Stimulated activated CD8-positive, alpha-beta memory T cell treated with anti-CD3 and anti-CD28 coated beads, Interleukin-12 subunit alpha, Interleukin-12 subunit beta, amount 100 ng/mL, for 24 hours (primary cell): ENCODE measurements at regions not wholly inside any gene's neighbourhood (a gene's known extent, or its start where the extent isn't known, plus 50 kb on each side); places are given as distances from the start of the nearest gene placed in this dataset.
"Not testable (repeated sequence)": the region's sequence is repeated elsewhere in the genome, so short reads cannot be mapped to it uniquely, and the experiment has no call there.

Source experiments
- DNase-seq: peaks from one replicate; pipeline ENCODE4 v3.0.0-alpha.2; 2020; ENCODE audit errors: extremely low read depth

DNA sequence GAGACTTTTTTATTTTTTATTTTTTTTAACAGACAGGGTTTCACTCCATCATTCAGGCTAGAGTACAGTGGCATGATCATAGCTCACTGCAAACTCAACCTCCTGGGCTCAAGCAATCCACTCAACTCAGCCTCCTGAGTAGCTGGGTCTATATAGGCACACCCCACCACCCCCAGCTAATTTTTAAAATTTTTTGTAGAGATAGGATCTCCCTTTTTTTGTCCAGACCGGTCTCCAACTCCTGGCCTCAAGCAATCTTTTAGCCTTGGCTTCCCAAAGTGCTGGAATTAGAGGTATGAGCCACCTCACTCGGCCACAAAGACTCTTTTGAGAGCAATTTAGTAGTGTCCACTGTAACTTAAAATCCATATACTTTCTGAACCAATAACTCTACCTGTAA lies 103.3 kb upstream of the DST start:
- no peak for DNase-seq

DNA sequence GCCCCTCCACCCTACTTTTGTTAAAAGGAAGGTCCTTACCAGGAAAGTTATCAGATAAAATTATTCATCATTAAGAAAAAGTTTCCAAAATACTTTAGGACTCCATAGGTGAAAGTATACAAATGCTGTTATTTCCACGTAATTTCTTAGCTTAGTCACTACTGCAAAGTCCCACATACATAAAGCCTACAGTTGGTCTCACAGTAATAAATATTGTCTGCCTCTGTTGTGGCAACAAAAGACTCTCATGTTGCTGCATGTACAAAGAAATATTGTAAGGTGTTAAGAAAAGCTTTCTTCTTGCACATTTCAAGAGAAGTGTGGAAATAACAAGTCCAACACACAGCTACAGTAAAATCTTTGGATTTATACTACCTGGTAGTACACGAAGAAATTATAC lies 102.4 kb upstream of the DST start:
- DNase-seq = no peak

DNA sequence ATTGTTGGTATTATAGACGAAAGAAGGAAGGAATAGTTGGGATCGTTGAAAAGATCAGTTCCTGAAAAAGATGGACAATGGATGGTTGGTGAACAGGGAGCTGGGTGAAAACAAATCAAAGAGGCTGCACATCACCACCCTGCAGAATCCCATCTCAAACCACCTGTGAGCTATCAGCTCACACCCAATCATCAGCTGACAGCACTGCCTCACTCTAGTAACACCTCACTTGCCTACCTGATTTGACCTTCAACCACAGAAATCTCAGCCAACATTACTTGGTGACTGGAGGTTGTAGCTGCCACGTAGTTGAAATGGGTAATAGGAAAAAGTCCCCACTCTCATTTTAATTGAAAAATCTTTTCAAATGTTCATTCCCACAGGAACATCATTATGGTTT lies 101.8 kb upstream of the DST start:
- DNase-seq = no peak

DNA sequence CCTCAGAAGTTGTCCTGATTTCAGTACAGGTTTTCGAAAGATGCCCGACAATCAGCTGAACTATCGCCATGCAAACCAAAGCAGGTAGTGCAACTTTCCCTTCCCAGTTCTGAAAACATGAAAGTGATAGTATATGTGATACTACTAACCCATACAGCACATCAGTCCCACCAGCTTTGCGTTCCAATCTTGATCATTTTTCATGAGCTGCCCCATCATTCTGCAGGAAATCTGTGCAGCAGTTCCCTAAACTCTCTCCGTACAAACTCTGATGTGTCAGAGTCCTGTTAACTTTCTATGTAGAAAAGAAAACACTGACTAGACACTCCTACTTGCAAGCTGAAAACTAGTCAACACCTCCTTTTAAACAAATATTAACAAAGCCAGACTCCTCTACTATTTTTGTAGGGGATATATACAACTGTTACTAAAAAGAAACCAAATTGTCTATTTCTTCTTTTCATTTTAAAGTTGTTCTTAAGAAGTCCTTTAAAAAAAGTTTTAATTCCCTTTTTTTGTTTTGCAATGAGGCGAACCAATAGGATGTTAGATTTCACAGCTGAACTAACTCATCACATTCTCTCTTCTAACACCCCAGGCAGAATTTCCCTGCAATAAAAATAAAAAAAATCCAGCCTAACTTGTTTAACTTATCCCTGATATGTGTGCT lies 99.6 kb upstream of the DST start:
- no peak for DNase-seq

DNA sequence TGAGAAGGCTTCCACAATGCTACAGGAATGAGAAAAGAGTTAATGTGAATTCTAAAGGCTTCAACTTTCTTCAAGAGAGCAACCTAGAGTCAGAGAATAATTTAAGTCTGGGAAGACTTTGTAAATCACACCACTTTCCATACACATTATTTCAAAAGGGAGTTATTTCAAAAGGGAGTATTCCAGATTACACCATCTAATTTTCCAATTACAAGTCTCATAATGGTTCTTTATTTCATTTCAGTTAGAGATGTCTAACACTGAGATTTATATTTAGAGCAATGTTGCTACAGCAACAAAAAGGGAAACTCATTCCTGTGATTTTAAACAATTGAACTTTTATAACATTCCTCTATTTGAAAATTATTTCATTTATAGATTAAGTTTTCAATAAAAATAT lies 98.8 kb upstream of the DST start:
- DNase-seq = no peak

DNA sequence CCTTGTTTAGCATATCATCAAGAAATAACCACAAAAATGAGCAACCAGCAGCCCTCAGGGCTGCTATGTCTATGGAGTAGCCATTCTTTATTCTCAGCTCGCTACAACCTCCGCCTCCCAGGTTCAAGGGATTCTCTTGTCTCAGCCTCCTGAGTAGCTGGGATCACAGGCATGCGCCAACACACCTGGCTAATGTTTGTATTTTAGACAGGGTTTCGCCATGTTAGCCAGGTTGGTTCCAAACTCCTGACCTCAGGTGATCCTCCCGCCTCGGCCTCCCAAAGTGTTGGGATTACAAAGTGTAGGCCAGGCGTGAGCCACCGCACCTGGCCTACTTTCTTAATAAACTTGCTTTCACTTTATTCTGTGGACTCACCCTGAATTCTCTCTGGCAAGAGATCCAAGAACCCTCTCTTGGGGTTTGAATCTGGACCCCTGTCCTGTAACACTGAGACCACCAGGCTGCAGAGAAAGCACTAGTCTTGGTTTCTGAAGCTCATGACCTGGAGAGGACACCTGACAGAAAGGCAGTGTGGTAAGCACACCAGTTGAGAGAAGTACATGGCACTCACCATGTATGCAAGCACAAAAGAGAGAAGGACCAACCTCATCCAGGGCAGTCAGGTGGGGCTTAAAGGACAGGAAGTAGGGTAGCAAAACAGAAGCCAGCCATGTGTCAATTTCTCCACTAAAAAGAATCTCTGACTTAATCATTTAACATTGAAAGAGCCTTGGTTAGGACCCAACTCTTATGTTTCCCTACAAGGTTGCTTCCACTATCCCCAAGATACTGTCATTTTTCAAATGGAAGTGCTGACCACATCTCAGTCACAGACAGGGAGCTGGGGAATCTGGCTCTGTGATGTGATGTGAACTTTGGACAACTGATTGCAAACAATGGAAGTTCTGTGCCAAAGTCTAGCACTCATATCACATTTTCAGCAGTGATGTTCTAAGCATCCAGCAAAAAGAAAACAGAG lies 97.4 kb upstream of the DST start:
- no peak for DNase-seq

DNA sequence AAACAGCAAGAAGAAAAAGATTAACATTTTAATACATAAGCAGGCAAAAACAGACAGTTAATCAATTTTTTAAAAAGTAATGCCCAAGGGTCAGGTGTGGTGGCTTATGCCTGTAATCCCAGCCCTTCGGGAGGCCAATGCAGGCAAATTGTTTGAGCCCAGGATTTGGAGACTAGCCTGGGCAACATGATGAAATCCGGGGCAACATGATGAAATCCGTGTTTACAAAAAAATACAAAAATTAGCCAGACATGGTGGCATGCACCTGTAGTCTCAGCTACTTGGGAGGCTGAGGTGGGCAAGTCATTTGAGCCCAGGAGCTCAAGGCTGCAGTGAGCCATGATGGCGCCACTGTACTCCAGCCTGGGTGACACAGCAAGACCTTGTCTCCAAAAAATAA lies 94.1 kb upstream of the DST start:
- no peak for DNase-seq

DNA sequence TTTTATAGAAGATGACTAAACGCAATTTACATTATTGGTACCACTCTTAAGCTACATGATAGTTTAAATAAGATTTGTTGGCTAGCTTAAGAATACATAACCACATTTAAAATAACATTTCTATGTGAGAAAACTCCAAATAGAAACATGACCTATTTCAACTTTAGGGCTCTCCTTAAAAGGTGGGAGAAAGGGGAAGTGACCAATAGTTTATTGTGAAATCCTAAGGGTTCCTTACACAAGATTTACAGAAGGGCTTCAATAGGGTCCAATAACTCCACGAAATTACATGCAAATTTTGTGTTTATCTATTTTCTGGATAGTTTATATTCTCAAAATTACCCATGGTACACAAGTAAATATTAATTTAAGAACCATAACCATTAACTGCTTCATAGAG lies 91.6 kb upstream of the DST start:
- no peak for DNase-seq

DNA sequence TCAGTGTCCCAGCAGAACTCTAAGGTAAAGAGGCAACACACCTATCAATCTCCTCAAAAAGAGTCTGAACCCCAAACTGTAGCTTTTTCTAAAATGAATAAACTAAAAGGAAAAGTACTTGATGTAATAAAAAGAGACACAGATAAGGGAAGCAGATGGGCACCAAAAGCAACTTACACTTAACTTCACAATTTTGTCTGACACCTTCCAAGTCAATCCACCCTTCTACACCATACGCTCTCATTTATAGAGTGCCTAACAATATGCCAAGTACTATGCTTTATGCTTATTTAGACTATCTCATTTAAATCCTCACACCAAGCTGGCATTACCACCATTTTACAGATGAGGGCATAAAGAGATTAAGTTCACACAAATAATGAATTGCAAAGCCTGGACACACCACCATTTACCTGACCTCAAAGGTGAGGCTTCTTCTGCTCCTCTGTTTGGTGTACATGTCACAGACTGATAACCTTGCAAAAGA lies 90.6 kb upstream of the DST start:
- no peak for DNase-seq

DNA sequence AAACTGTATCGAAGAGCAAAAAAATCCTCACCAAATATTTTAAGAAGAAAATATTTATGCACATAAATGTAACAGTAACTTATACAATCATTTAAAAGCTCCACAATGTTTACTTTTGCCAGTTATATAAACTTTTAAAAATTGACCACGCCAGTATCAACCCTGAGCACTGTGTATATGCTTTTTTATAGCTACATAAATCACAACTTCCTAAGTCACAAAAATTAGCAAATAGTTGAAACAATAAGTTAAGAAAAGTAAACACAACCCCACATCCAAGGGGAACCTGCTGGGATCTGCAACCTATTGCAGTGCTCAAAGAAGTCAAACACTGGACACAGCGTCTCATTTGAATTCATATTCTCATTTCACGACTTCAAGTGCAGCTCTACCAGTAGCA lies 89.8 kb upstream of the DST start:
- DNase-seq = no peak

DNA sequence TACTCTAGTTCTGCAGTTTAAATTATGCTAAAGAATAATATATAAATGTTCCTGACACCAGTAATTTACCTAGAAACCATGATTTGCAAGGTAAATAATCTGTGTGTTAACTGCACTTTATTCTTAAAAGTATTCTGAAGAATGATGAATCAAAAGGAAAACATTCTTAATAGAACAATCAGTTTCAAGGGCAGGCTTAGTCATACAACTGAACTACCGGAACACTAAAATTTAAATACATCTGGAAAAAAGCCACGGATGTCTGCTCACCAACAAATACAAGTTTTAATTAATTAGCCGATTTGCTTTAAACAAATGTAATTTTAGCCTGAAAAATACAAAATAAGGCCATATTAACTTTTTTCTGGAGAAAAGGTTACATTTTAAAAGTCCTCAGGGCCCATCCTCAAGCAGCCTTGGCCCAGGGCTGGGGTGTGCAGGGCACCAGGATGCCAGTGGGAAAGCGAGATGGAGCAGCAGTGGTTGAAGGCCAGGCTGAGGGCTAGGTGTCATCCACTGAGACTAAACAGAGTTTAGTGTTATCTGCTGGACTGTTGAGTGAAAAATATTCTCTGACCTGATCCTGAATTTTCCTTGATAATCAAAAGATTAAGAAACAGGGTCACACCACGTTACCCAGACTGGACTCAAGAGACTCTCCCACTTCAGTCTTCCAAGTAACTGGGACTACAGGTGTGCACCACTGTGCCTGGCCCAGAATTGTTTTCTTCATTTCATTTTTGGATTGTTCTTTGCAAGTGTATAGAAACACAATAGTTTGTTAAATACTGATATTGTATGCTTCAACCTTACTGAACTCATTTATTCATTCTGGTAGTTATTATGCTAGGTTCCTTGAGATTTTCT lies 88.2 kb upstream of the DST start:
- no peak for DNase-seq

DNA sequence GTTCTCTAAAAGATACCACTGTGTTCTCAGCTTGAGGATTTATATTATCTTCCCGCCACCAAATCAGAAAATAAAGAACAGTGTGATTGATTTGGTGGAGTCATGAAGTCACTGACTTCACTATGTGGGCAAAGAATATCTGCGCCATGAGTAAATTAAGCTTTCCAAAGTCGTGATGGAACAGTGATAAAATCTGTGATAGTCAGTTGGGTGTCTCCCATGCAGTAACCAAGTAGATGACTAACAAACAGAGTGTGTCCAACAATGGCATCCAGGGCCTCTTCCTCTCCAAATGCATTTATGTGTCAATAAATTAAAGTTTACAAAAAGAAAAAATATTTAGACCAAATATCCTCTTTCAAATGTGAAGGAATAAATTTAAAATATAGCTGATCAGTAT lies 87.0 kb upstream of the DST start:
- DNase-seq = no peak

DNA sequence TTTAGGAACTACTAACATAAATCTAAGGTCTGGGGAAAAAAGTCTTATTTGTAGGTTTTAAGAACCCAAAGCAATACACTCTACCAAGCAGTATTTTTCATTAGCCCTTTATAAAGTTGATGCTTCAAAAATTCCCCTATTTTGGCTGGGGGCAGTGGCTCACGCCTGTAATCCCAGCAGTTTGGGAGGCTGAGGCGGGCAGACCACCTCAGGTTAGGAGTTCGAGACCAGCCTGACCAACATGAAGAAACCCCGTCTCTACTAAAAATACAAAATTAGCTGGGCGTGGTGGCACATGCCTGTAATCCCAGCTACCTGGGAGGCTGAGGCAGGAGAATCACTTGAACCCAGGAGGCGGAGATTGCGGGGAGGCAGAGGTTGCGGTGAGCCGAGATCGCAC lies 86.5 kb upstream of the DST start:
- not testable (repeated sequence) for DNase-seq

DNA sequence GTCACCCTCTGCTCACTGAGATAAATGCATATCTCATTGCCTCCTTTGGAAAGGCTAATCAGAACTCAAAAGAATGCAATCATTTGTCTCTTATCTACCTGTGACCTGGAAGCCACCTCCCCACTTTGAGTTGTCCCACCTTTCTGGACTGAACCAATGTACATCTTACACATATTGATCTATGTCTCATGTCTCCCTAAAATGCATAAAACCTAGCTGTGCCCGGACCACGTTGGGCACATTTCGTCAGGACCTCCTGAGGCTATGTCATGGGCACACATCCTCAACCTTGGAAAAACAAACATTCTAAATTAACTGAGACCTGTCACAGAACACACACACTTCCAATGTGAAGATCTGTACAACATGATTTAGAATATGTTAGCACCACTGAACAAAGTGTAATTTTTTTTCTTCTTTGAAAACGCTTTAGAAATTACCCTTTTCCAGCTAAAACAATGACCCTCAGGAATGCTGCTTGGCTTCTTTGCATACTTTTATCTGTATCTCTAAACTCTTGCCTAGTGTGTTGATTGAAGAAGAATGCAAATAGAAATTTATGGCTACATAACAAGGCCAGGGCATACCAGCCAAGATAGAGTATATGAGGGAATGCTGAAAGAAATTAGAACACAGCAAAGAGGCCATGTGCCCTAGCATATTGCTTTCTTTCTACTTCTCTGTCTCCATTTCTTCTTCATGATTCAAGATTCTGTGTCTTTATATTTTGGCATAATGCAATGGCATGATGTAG lies 84.6 kb upstream of the DST start:
- DNase-seq = no peak

DNA sequence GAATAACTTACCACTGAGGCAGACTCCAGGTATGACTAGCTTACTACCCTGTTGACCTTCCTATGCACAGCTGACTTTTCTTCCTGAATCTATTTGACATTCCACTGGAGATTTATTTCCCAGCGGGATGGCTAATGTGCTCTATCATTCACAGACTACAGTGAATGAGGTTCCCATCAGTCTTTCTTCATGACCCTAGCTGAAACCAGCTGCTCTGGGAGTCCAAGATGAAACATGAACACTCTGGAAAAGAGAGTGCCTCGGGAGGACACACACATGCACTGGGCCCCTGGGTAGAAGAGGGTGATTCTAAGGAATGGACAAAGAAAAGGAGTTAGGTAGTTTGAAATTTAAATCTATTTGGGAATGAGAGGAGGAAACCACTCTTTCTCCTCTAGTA lies 82.6 kb upstream of the DST start:
- DNase-seq = no peak

DNA sequence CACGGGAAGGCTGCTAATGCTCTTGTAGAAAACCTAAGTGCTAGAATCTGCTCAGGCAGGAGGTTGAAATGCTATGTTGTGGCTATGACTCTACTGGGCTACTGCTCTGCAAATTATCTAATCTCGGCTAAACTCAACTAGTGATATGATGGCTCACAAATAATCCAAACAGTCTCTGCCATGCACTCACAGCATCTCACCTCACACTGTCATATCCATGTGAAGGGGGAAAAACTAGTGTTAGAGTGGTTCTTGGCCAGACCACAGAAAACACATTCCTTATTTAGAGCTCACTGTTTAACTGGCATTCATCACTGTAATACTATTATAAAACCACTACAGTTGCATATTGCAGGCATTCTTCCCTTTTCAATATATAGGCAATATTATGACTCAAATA lies 81.8 kb upstream of the DST start:
- DNase-seq = no peak

DNA sequence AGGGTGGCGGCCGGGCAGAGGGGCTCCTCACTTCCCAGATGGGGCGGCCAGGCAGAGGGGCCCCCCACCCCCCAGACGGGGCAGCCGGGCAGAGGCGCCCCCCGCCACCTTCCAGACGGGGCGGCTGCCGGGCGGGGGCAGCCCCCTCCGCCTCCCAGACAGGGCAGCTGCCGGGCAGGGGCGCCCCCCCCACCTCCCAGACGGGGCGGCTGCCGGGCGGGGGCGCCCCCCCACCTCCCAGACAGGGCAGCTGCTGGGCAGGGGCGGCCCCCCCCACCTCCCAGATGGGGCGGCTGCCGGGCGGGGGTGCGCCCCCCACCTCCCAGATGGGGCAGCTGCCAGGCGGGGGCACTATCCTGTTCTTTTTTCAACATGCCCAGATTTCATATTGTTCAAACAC lies 78.2 kb upstream of the DST start:
- DNase-seq = no peak

DNA sequence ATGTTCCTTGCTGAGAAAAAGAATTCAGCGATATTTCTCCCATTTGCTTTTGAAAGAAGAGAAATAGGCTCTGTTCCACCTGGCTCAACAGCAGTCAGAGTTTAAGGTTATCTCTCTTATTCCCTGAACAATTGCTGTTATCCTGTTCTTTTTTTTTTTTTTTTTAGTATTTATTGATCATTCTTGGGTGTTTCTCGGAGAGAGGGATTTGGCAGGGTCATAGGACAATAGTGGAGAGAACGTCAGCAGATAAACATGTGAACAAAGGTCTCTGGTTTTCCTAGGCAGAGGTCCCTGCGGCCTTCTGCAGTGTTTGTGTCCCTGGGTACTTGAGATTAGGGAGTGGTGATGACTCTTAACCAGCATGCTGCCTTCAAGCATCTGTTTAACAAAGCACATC lies 77.5 kb upstream of the DST start:
- not testable (repeated sequence) for DNase-seq

DNA sequence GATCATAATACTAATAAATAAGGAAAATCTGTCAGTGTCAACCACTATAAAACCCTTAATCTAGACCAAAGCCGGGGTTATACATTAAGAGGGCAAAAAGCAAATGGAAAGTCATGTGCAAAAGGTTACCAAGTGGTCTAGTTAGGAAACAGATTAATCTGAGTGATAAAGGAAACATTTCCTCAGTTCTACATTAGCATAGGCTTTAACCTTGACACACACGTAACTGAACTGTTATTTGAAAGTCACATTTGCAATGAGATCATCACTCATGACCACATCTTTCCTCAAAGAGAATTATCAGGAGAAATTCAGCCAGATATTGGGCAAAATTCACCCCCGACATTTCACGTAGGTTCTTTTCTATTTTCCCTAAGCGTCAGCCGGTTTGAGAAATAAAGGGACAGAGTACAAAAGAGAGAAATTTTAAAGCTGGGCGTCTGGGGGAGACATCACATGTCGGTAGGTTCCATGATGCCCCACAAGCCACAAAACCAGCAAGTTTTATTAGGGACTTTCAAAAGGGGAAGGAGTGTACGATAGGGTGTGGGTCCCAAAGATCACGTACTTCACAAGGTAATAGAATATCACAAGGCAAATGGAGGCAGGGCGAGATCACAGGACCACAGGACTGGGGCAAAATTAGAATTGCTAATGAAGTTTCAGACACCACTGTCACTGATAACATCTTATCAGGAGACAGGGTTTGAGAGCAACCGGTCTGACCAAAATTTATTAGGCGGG lies 76.8 kb upstream of the DST start:
- not testable (repeated sequence) for DNase-seq

DNA sequence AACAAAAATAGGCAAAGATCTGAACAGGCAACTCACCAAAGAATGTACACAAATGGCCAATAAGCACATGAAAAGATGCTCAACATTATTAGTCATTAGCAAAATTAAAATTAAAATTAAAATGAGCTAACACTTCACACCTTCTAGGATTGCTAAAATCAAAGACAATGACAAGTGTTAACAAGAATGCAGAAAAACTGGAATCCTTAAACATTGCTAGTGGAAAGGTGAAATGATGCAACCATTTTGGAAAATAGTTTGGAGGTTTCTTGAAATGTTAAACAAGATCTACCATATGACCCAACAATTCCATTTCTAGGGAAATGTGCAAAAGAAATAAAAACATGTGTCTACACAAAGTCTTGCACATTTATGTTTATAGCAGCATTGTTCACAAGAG lies 75.5 kb upstream of the DST start:
- no peak for DNase-seq

DNA sequence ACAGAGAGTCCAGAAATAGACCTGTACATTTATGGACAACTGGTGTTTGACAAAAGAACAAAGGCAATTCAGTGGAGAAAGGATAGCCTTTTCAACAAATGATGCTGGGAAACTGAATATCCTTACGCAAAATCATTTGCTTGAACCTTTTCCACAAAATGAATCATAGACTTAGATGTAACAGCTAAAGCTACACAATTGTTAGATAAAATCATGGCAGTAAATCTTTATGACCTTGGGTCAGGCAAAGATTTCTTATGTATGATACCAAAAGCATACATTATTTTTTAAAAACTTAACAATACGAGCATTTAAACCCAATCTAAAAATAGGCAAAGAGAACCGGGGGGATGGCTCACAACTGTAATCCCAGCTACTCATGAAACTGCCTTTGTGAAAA lies 73.5 kb upstream of the DST start:
- DNase-seq = no peak
